Stimulated activated CD4-positive, alpha-beta T cell treated with anti-CD3 and anti-CD28 coated beads, Interleukin-12 subunit alpha, Interleukin-12 subunit beta, amount 100 ng/mL, for 48 hours (primary cell): ENCODE measurements at regions not wholly inside any gene's neighbourhood (a gene's known extent, or its start where the extent isn't known, plus 50 kb on each side); places are given as distances from the start of the nearest gene placed in this dataset.
A peak's percentile ranks its signal among the peaks of the same experiment; 100 is the strongest.
"Not testable (repeated sequence)": the region's sequence is repeated elsewhere in the genome, so short reads cannot be mapped to it uniquely, and the experiment has no call there.

Experiments used
- DNase-seq, 3 donors: peaks; one replicate each; pipeline ENCODE4 v3.0.0-alpha.2; 2020; ENCODE audit warnings: low read depth in 2 of 3, low spot score in 1 of 3

- DNase-seq: not testable (repeated sequence)
Observed at GRCh38 chr5:1596462-1597092, 72.8 kb upstream of the LPCAT1 start.

DNA sequence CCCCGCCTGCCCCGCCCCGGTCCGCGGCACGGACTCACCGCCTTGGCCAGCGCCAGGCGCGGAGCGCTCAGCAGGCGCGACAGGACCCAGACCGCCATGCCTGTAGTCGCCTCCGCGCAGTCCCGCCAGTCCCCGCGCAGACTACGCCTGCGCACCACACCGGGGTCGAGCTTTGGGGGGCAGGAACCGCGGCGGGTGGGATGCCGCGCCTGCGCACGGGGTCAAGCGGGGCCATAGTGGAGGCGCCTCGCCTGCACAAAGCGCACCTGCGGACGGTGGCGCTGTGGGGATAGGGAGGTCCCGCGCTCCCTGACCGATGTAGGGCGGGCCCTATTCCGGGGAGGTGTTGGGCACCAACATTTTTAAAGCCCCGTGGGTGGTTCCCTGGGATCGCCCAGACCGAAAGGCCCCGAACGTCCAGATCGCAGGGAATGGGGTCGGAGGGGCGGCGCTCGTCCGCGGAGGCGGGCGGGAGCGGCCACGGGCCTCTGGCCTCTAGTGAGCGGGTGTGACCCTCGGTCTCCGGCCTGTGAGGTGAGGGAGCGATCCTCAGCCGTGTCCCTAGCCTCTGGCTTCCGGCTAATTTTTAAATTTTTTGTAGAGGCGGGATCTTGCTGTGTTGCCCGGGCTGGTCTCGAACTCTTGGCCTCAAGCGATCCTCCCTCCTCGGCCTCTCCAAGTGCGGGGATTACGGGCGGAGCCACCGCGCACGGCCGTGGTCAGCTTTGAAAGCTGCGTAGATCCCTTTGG, 70.8 kb upstream of the LPCAT1 start:
- peak; percentile 32 to 60 (median 44) for DNase-seq

DNA sequence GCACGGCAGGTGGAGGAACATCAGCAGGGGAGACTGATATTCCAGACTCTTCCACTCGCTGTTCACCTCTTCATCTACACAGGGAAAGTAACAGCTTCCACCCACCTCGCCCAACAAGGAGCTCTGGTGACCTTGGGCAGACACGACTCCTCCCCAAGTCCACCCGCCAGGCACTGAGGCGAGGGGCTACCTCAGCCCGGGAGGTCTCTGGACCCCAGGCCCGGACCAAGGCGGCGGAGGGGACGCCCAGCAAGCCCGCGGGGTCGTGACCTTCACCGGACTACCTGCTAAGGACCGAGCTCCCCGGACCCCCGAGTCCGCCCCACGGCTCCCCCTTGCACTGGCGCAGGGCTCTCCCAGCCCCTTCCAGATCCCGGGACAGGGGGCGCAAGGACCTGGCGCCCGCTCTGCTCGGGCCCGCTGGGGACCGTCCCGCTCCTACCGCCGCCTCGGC, 70.2 kb upstream of the LPCAT1 start:
- DNase-seq: no peak

GRCh38 chr5:1588071-1588694, 64.4 kb upstream of the LPCAT1 start:
- DNase-seq: not testable (repeated sequence)

- DNase-seq: not testable (repeated sequence)
Observed at GRCh38 chr5:1583081-1583875, 59.5 kb upstream of the LPCAT1 start.

GRCh38 chr5:1579389-1579788, 55.6 kb upstream of the LPCAT1 start:
- not testable (repeated sequence) for DNase-seq

DNA sequence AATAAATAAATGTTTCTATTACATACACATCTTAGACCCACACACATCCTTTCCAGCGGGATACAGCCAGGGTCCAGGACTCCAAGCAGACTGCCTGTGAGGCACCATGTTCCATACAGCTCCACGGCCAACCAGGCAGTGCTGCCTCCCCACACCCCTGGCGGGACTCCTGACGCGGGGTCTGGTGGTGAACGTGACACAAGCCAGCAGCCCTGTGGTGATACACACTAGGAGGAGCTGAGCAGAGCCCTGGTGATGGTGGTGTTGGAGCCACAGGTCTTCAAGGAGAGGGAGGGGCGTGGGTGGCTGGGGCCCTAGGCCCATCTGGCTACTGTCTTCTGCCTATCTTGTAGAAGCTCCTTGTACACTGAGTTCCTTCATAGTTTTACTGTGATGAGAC, 53.1 kb upstream of the LPCAT1 start:
- not testable (repeated sequence) for DNase-seq

DNA sequence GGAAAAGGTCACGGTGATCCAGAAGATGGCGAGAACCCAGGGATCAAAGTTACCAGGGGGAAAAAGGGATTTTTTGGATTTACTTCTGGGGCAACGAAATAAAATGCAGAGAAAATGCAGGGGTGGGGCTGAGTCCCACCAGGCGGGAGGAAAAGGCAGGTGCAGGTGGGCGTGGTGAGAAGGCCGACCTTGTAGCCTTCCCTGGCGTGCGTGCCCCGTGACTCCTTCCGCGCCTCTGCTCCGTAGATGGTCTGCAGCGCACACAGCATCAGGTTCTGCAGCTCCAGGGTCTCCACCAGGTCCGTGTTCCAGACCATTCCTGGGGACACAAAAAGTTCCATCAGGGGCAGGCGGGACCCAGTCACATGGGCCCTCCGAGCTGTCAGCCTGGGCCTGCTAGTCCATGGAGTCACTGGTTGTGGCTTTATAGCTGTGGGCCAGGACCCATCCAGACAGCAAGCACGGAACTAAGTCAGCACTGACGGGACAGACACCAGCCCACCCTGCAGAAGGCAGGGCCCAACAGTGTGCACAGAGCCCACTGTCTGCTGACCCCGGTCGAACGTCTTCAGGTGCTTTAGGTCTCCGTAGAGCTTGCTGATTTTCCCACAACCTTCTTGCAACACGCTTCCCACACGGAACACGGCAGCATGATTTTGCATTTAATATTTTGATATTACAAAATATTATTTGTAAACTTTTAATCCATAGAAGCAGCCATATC, 52.4 kb upstream of the LPCAT1 start:
- DNase-seq: not testable (repeated sequence)

DNA sequence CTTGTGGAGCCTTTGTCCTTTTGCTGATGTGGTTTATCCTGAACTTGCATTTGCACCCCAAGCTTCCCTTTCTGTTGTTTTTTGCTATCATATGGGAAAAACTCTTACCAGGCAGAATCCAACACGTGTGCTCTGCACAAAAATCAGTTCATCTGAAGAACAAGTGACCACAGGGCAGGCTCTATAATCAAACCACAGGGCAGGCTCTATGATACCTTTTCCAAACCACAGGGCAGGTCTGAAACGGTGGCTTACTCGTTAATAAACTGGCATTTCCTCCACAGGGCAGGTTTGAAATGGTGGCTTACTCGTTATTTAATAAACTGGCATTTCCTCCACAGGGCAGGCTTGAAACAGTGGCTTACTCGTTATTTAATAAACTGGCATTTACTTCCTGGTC, 51.7 kb upstream of the LPCAT1 start:
- not testable (repeated sequence) for DNase-seq

DNA sequence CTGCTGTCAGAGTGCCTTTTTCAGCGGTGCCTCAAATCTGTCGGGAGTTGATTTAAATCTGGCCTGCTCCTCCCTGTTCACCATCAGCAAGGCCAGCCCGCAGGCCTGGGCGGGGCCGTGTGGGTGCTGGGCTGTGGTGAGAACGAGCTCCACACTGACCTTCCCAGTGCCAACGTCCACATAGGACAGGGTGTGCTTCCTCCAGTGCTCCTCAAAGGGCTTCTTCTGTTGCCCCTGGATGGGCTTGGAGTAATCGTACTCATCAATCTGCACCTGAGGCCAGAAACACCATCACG, 50.2 kb upstream of the LPCAT1 start:
- not testable (repeated sequence) for DNase-seq

- DNase-seq: not testable (repeated sequence)
Observed at GRCh38 chr5:1573217-1574022, 49.7 kb upstream of the LPCAT1 start.
